Suppressor macrophage treated with lipopolysaccharide for 4 hours (primary cell): ENCODE measurements at regions not wholly inside any gene's neighbourhood (a gene's known extent, or its start where the extent isn't known, plus 50 kb on each side); places are given as distances from the start of the nearest gene placed in this dataset.
"Not testable (repeated sequence)": the region's sequence is repeated elsewhere in the genome, so short reads cannot be mapped to it uniquely, and the experiment has no call there.

Experiments used
- DNase-seq: peaks from one replicate; pipeline ENCODE4 v3.0.0-alpha.2; 2020

GRCh38 chr2:16112972-16113560, 172.7 kb downstream of the MYCN start:
- DNase-seq, result no peak

GRCh38 chr2:16112251-16112971, 172.1 kb downstream of the MYCN start:
- DNase-seq, result no peak

DNA sequence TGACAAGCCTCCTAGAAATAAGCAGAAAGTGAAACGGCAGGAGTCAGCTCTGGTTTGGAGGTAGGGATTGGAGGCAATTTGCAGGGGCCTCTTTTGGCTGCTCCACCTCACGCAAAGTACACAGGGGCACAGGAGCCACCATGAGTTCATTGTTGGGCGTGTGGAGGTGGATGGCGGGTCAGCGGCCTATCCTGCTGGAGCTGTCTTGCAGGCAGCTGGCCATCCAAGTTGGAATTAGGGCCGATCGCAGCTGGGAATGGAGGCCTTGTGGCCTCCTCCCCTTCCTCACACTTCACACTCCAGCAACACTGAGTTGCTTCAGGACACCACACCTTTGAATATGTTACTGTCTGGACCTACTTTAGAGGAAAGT, 171.5 kb downstream of the MYCN start:
- DNase-seq, result no peak

DNA sequence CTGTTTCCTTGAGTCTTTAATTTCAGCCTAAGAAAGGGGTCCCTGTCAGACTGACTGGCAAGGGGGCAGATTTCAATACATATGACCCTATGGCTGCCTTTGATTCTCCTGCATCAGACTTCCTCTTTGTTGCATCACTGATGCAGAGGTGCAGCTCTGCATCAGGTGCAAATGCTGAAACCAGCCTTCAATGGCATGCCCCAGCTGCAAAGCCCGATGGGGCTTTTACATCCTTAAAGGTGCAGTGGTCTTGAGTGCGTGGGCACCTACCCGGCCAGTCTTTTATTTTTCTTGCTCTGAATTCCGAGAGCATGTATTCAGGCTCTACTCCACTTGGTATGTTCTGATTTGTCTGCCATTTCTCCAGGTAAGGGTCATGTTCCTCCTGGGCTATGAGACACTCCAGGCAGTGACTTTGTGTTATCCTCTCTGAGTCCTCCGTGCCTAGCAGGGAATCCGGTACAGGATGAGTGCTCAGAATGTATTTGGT, 169.5 kb downstream of the MYCN start:
- DNase-seq, result no peak

- DNase-seq, result no peak
Observed at GRCh38 chr2:16109368-16109820, 169.0 kb downstream of the MYCN start.

- DNase-seq, result no peak
Observed at GRCh38 chr2:16107246-16107645, 166.9 kb downstream of the MYCN start.

DNA sequence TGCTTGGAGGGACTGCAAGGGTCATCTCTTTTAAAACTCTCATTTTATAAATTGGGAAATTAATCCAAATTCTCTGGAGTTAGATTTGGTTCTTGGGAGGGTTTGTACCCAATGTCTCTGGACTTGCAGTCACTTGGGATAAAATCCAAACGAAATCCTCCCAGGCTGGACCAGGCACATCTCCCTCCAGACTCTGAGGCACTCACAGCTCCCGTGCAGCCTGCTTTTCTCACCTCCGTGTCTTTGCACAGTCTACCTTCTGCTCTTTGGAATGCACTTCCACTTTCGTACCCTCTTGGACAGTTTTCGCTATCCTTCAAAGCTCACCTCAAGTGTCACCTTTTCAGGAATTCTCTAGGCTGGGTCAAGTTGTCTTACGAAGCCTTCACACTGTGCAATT, 166.3 kb downstream of the MYCN start:
- no peak for DNase-seq

DNA sequence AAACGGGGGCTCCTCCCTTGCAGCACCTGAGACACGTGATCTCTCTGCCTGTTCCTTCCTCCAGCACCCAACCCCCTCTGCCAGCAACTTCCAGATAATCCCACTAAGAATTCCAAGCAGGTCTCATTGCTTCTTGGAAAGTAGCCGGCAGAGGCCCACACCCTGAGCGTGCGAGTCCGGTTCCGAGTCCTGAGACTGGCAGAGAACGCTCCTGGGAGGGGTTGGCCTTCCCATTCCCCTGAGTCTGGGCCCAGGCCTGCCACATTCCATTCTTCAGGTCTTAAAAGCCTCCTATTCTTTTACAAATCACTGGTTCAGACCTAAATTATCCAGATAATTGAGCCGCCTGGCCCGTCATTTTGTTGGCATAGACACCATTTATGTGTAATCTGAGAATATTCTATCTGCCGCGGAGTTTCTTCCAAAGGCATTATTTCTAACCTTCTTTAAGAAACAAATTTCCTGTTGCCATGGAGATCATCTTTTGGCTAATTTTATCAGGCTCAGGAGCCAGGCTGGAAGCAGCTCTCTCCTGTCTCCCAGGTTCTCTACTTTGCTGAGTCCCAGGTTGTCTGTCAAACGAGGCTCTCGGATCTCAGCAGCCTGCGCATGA, 165.4 kb downstream of the MYCN start:
- no peak for DNase-seq

DNA sequence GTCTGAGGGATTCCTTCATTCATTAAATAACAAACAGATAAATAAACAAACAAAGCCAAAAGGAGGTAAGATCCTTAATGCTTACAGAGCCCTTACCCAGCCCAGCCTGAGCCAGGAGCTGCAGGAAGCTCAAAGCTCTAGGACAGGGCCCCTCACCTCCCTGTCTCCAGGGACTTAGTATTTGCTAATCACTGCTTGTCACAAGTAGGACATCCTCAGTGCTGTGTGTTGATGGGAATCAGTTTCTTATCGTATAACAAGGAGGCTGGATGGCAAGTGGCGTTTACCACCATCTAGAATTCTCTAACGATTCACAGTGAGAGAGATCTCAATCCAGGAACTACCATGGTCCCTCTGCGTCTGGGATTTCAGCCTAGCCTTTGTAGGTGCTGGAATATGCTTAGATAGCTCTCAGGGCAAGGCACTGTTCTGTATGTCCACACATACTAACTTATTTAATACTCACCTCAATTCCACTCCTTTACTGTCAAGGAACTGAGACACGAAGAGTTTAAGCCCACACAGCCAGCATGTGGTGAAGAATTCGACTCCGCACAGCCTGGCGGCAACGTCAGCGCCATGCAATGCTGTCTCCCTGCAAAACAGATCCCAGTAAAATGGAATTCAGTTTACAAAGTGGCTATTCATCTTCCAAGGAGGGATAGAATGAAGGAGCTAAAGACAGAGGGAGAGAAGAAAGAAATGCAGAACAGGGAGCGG, 164.8 kb downstream of the MYCN start:
- no peak for DNase-seq

GRCh38 chr2:16104315-16104948, 164.1 kb downstream of the MYCN start:
- no peak for DNase-seq

GRCh38 chr2:16103614-16104314, 163.4 kb downstream of the MYCN start:
- DNase-seq, result no peak

DNA sequence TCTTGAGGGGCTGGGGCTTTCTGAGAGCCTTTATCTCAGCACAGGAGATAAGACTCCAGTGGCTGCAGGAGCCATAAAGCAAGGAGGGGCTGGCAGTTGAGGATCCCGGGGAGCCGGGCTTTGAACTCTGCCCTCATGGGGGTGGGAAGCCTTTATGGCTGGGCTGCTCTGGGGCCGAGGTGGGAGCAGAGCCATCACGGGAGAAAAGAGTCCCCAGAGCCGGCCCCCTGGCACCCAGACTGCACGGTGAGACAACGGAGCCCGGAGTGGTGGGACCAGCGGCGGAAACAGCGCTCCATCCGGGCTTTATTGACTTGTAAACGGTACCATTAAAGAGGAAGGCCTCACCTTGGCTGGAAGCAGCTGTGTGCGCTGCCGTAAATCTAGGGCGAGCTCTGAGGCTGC, 162.6 kb downstream of the MYCN start:
- no peak for DNase-seq

DNA sequence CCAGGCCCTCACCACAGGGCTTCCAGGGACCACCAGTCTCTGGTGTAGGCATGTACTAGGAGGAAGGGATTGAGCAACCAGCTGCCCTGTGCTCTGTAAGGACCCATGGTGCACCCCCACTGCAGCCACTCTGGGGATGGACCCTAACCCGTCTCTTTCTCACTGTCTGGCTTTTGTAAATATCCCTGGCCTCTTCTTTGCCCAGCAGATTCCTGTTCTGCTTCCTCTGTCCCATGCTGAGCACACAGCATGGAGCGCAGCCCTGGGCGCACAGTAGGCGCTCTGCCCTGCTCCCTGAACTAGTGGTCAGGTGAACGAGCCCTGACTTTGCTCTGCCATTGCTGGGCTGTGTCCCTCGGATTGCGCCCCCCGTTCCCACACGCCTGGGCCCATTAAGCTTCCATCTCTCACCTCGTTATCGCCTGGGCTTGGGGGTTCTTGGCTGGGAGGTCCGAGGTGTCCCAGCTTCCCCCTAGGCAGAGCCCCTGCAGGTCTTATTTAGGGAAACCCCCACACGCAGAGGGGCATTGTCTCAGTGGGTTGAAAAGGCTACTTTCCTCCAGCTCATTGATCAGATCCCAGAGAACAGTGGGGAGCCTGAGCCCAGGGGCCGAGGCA, 162.1 kb downstream of the MYCN start:
- no peak for DNase-seq

DNA sequence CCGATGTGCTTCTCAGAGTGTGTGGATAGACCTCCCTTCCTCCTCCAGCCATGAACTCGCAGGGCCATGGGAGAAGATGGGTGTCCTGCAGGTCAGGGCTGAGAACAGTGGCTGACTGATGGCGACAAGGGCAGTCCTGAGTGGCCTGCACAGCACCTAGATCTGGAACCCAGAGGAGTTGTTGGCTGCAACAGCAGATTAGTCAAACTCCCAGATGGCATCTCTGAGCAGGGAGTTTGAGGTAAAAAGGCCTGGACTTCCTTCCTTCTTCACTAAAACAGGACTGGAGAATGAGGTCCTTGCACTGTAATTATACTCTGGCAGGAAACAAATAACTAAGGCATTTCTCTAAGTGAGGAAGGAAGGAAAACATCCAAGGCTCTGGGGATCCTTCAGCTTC, 160.8 kb downstream of the MYCN start:
- DNase-seq, result no peak

DNA sequence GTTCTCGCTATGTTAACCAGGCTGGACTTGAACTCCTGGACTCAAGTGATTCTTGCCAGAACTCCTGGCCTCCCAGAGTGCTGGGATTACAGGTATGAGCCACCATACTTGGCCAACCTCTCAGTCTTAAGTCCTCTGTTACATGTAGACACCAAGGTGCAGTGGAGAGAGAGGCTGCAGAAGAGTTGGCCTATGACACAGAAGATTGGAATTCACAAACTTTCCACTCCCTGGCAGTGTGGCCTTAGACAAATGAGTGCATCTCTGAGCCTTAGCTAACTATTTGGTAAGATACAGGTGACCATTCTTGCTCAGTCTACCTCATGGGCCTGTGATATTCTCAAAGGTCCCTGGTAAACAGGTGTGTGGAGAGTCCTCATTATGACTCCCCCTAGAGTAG, 159.7 kb downstream of the MYCN start:
- no peak for DNase-seq

GRCh38 chr2:16099326-16099725, 159.0 kb downstream of the MYCN start:
- no peak for DNase-seq

DNA sequence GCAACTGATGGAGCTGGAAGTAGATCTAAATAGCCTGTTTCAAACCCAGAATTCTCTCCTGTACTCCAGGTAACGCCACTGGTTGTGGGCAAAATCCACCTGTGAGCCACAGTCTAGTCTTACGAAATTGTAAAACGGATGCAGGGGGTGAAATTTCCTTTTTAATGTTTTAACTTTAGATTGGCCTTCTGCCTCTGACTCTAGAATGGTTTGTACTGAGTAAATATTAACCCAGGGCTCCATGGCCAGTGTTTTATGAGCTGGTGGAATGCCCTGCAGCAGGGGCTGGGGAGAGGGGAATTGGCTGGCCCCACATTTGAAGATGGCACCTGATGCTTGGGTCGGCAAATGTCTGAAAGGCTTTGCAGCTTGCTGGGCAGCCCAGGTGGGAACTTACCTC, 156.6 kb downstream of the MYCN start:
- no peak for DNase-seq

- not testable (repeated sequence) for DNase-seq
Observed at GRCh38 chr2:16095483-16095882, 155.1 kb downstream of the MYCN start.

DNA sequence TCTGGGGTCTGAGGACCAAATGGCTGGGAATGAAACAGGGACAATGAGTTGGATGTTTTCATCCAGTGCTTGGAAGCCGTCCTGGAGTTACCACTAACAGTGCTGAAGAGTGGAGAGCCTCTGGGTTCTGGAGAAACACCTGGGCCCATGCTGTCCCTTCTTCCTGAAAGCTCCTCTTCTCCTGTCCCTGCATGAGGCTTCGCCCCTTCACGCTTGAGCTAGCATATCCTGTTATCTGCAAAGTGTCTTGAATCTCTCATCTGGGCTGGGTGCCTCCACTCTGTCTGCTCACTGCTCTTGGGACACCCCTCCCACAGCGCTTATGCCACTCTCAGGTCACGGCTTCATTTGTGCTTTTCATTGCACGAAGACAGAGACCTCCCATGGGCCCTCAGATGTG, 154.5 kb downstream of the MYCN start:
- DNase-seq, result no peak

DNA sequence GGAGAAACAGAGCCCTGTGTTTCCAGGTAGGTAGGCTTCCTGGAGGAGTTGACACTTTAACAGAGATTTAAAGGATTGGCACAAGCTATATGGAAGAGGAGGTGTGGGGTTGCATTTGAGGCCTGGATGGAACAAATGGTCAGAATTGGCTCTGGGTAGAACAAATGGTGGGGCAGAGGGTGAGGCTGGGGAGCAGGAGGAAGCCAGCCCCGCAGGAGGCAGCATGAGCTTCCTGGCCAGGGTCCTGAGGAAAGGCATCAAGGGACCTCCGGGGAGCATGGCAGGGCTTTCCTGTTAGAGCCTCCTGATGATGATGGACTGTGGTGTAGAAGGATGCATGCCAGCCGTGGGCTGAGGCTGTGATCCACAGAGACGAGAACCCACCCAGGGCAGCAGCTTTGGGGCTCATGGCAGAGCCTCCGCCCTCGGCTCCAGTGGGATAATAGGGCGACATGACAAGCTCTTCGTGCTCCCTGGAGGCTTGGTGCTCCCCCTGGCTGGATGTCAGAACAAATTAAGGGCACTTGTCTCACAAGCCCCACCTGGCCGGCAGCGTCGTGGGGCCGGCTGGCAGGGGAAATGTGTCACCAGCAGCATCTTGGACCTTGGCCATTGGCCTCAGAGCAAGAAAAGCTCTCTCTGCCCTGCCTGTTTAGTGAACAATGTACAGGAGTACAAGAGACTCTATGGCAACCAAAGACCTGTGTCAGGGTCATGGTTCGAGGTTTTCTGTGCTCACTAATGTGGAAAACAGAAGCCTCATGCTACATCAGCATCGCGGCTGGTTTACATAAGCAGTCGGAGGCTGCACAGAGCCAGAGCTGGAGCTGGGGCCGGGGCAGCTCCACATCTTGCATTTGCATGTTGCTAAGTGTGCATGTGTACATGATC, 153.5 kb downstream of the MYCN start:
- no peak for DNase-seq
